SK-N-SH (cell line): ENCODE measurements at regions not wholly inside any gene's neighbourhood (a gene's known extent, or its start where the extent isn't known, plus 50 kb on each side); places are given as distances from the start of the nearest gene placed in this dataset.

ENCODE experiments used
- CTCF ChIP-seq: fragments of 200-600 bp; sonication (generic); IDR thresholded peaks from 2 replicates; pipeline ENCODE4 v1.6.1; 2017; ENCODE audit warnings: antibody characterized with exemption, mild to moderate bottlenecking, moderate library complexity
- EP300 ChIP-seq, 2 experiments: IDR thresholded peaks; 2 replicates each; pipeline versions ENCODE4 v1.4.0 to v1.6.1; 2012; ENCODE audit warnings: borderline replicate concordance in 1 of 2, low read depth in 1 of 2, low read length in 1 of 2
- FOXM1 ChIP-seq: IDR thresholded peaks from 2 replicates; pipeline ENCODE4 v1.4.0; 2012; ENCODE audit warnings: low read depth, mild to moderate bottlenecking
- MXI1 ChIP-seq: IDR thresholded peaks from 2 replicates; pipeline ENCODE4 v1.6.1; 2012; ENCODE audit warnings: mild to moderate bottlenecking, low read depth, low read length, improper control_type of control experiment
- PBX3 ChIP-seq: IDR thresholded peaks from 2 replicates; pipeline ENCODE4; 2012
- RCOR1 ChIP-seq: fragments of 150-350 bp; IDR thresholded peaks from 2 replicates; pipeline ENCODE4 v1.6.1; 2017; ENCODE audit warnings: antibody characterized with exemption, low read length
- REST ChIP-seq: IDR thresholded peaks from 2 replicates; pipeline ENCODE4 v1.6.1; 2012; ENCODE audit warnings: mild to moderate bottlenecking, low read depth, low read length, moderate library complexity
- RXRA ChIP-seq: IDR thresholded peaks from 2 replicates; pipeline ENCODE4 v1.4.0; 2012; ENCODE audit warnings: low read depth, mild to moderate bottlenecking, borderline replicate concordance
- TEAD4 ChIP-seq: IDR thresholded peaks from 2 replicates; pipeline ENCODE4 v1.4.0; 2012; ENCODE audit warnings: mild to moderate bottlenecking, borderline replicate concordance; ENCODE audit not compliant: insufficient read depth
- YY1 ChIP-seq: IDR thresholded peaks from 2 replicates; pipeline ENCODE4 v1.4.0; 2012; ENCODE audit warnings: low read depth, mild to moderate bottlenecking

GRCh38 chr2:77666251-77666980 is 144.2 kb upstream of the LRRTM4 start:
- TF ChIP-seq PBX3 (no peak), YY1 (no peak), CTCF (no peak), FOXM1 (no peak), RCOR1 (no peak), EP300 (IDR thresholded peaks at IDR 0.05; ENCODE audit: borderline replicate concordance in 1 of 2, low read depth in 1 of 2, low read length in 1 of 2) (no peak), RXRA (no peak), REST (no peak), MXI1 (no peak), TEAD4 (no peak)
